SH-SY5Y (cell line): ENCODE measurements at regions not wholly inside any gene's neighbourhood (a gene's known extent, or its start where the extent isn't known, plus 50 kb on each side); places are given as distances from the start of the nearest gene placed in this dataset.

Source experiments
- GATA2 ChIP-seq: IDR thresholded peaks from 2 replicates; pipeline ENCODE4 v1.6.1; 2011; ENCODE audit warnings: mild to moderate bottlenecking, low read depth, low read length
- GATA3 ChIP-seq: IDR thresholded peaks from 2 replicates; pipeline ENCODE4 v1.6.1; 2011; ENCODE audit warnings: low read depth, mild to moderate bottlenecking, low read length, moderate library complexity

DNA sequence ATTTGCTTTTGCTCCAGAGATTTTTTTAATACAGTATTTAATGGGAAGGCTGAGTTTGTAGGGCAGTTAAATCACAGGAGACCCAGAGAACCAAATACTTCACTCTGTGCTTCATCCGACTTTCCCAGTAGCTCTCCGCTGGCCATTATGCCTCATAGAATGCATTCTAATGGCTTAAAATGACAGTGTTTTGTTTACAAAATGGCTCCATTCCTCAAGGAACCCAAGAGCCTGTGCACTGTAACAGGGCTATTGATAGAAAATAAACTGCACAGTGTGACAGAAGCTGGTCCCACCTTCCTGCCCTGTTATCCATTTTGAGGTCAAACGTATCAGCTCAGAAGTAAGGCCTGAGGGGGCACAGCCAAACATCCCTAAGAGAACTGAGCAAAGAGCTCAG, 136.5 kb downstream of the RAP2A start:
- TF ChIP-seq GATA3 (no peak), GATA2 (no peak)
